ENCODE measurements at regions not wholly inside any gene's neighbourhood (a gene's known extent, or its start where the extent isn't known, plus 50 kb on each side); places are given as distances from the start of the nearest gene placed in this dataset.

DNA sequence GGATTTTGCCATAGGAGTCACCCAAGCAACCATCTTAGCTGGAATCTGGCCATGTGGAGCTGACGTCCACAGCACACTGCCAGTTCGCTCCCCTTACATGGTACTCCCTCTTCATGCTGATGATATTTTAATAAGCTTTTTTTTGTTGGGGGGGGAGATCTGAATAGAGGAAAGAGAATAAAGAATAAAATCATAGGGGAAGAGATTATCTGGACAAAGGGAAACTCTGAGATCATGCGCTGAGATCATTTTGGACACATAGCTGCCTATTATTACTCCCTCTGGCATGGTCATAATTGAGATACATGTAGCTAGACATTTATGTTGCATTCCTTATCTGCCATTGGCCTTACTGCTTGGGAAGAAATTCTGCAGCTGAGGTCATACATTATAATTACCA lies 282.7 kb downstream of the HTR7 start:
- H3K9me3 Mint-ChIP-seq = peaks cover 4% of the 10 kb centered on the region
- H3K36me3 Mint-ChIP-seq = no peaks in the 10 kb centered on the region
- H3K4me1 Mint-ChIP-seq (ENCODE audit: unreplicated experiment) = no peaks in the 10 kb centered on the region
- DNase-seq (ENCODE audit: extremely low spot score, unreplicated experiment) = no peak
- H3K27me3 Mint-ChIP-seq = peaks cover 4% of the 10 kb centered on the region
- TF ChIP-seq CTCF (conservative IDR thresholded peaks at IDR 0.05) = no peak
- no peak overlapping the region for H3K4me3 Mint-ChIP-seq
- no peak overlapping the region for H3K27ac Mint-ChIP-seq

- Mint-ChIP-seq H3K36me3 (no peaks in the 10 kb centered on the region), H3K27me3 (peaks cover 3% of the 10 kb centered on the region), H3K9me3 (no peaks in the 10 kb centered on the region), H3K4me1 (ENCODE audit: unreplicated experiment) (no peaks in the 10 kb centered on the region), H3K4me3 (no peak overlapping the region), H3K27ac (no peak overlapping the region)
- TF ChIP-seq CTCF (conservative IDR thresholded peaks at IDR 0.05) = no peak
- DNase-seq (ENCODE audit: extremely low spot score, unreplicated experiment) = no peak
Observed at GRCh38 chr10:90577569-90577968, 280.3 kb downstream of the HTR7 start.

GRCh38 chr10:90579602-90580242 lies 278.1 kb downstream of the HTR7 start:
- H3K9me3 Mint-ChIP-seq = no peaks in the 10 kb centered on the region
- peak; percentile 28 for TF ChIP-seq CTCF (conservative IDR thresholded peaks at IDR 0.05)
- DNase-seq (ENCODE audit: extremely low spot score, unreplicated experiment) = no peak
- no peak overlapping the region for H3K27ac Mint-ChIP-seq
- no peak overlapping the region for H3K4me3 Mint-ChIP-seq
- H3K4me1 Mint-ChIP-seq (ENCODE audit: unreplicated experiment) = no peaks in the 10 kb centered on the region
- H3K27me3 Mint-ChIP-seq = peaks cover 3% of the 10 kb centered on the region
- no peaks in the 10 kb centered on the region for H3K36me3 Mint-ChIP-seq

DNA sequence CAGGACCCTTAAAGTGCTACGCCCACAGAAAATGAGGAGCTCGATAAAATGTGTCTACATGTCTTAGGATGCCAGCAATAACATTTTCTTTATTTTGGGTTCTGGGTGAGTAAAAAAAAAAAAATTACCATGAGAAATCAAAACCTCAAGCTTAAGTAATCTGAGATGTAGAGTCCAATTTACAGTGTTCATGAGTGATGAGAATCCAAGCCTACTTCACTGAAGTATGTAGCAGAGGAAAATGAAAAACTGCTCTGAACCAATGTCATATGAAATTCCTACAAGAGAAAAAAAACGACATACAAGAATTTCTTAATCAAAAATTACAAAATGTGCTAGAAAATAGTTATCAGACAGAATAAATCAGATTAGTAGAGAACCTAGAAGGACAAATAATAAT lies 274.4 kb downstream of the HTR7 start:
- no peaks in the 10 kb centered on the region for H3K9me3 Mint-ChIP-seq
- no peaks in the 10 kb centered on the region for H3K4me1 Mint-ChIP-seq (ENCODE audit: unreplicated experiment)
- no peaks in the 10 kb centered on the region for H3K36me3 Mint-ChIP-seq
- no peak for TF ChIP-seq CTCF (conservative IDR thresholded peaks at IDR 0.05)
- no peak overlapping the region for H3K4me3 Mint-ChIP-seq
- H3K27me3 Mint-ChIP-seq = peaks cover 3% of the 10 kb centered on the region
- no peak for DNase-seq (ENCODE audit: extremely low spot score, unreplicated experiment)
- H3K27ac Mint-ChIP-seq = no peak overlapping the region

DNA sequence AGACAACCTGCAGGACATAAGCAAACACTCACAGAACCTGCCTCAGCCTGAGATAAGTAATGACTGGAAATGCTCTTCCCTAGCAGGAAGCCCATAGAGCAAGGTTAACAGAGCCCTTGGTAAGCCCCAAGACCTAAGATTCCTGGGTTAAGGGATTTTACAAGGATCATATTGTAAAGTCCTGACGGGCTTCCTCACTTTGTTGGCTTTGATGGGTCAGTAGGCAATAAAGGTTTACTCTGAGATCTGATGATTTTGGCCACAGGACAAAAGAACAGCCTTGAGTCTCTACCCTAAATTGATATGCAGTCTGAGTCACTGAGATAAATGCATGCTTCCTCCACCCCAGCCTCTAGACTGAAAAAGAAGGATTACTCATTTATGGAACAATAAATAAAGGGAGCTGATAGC lies 270.8 kb downstream of the HTR7 start:
- no peaks in the 10 kb centered on the region for H3K36me3 Mint-ChIP-seq
- no peak overlapping the region for H3K27ac Mint-ChIP-seq
- DNase-seq (ENCODE audit: extremely low spot score, unreplicated experiment) = no peak
- H3K4me1 Mint-ChIP-seq (ENCODE audit: unreplicated experiment) = peaks cover 15% of the 10 kb centered on the region
- no peaks in the 10 kb centered on the region for H3K9me3 Mint-ChIP-seq
- H3K4me3 Mint-ChIP-seq = no peak overlapping the region
- no peaks in the 10 kb centered on the region for H3K27me3 Mint-ChIP-seq
- no peak for TF ChIP-seq CTCF (conservative IDR thresholded peaks at IDR 0.05)

GRCh38 chr10:90587561-90587960 lies 270.3 kb downstream of the HTR7 start:
- no peaks in the 10 kb centered on the region for H3K27me3 Mint-ChIP-seq
- peaks cover 15% of the 10 kb centered on the region for H3K4me1 Mint-ChIP-seq (ENCODE audit: unreplicated experiment)
- no peaks in the 10 kb centered on the region for H3K36me3 Mint-ChIP-seq
- H3K9me3 Mint-ChIP-seq = no peaks in the 10 kb centered on the region
- H3K4me3 Mint-ChIP-seq = no peak overlapping the region
- no peak for TF ChIP-seq CTCF (conservative IDR thresholded peaks at IDR 0.05)
- DNase-seq (ENCODE audit: extremely low spot score, unreplicated experiment) = no peak
- H3K27ac Mint-ChIP-seq = no peak overlapping the region

Measured in type B pancreatic cell (in vitro differentiated cells).